A549 (cell line): ENCODE measurements at regions not wholly inside any gene's neighbourhood (a gene's known extent, or its start where the extent isn't known, plus 50 kb on each side); places are given as distances from the start of the nearest gene placed in this dataset.

Source experiments
- JUNB ChIP-seq: fragments of >200 bp; sonication (Bioruptor Twin); formaldehyde crosslinking; IDR thresholded peaks from 2 replicates; pipeline ENCODE4 v1.6.1; 2016
- RAD21 ChIP-seq, 2 experiments: fragments of >200 bp in 1 of 2; sonication (Bioruptor Twin) in 1 of 2; formaldehyde crosslinking in 1 of 2; IDR thresholded peaks in 1 of 2; conservative IDR thresholded peaks in 1 of 2; 2 replicates in 1 of 2; 3 replicates in 1 of 2; pipeline ENCODE4 v1.6.1; 2012 to 2018; ENCODE audit warnings: inconsistent platforms in 1 of 2

- no peak for TF ChIP-seq JUNB
- TF ChIP-seq RAD21 (conservative IDR thresholded peaks at IDR 0.05 in 1 of 2, IDR thresholded peaks at IDR 0.05 in 1 of 2) = no peak
Measured at GRCh38 chr9:129275626-129276247, 97.7 kb upstream of the IER5L start.
